A673 (cell line): ENCODE measurements at regions not wholly inside any gene's neighbourhood (a gene's known extent, or its start where the extent isn't known, plus 50 kb on each side); places are given as distances from the start of the nearest gene placed in this dataset.

ENCODE experiments used
- BruUV-seq: library from RNA; stranded (reverse); fragments of 400-500 nt; replicated peaks from 2 replicates; lab custom pipeline; 2021; lab: Mats Ljungman, UMichigan
- CTCF ChIA-PET: fragments of 300-600 bp; sonication (Branson Sonifier 250); formaldehyde crosslinking; loops from one replicate; lab custom pipeline; 2022; ENCODE audit warnings: antibody characterized with exemption; lab: Charles Lee
- POLR2A ChIA-PET: fragments of 300-600 bp; sonication (Branson Sonifier 250); formaldehyde crosslinking; loops from one replicate; lab custom pipeline; 2022; ENCODE audit warnings: antibody characterized with exemption; ENCODE audit not compliant: low non-redundant PET; lab: Charles Lee
- DNase-seq: peaks from one replicate; pipeline ENCODE4 v3.0.0-alpha.2; 2015; ENCODE audit warnings: low spot score
- H3K27ac ChIP-seq: fragments of 200-600 bp; sonication (generic); 2 replicates; pipeline ENCODE4 v1.5.1; 2016; ENCODE audit warnings: mixed run types, low read depth, mild to moderate bottlenecking, mixed read lengths, antibody characterized with exemption, low read length; ENCODE audit not compliant: poor library complexity, severe bottlenecking
- H3K27me3 ChIP-seq: fragments of 200-600 bp; sonication (generic); replicated peaks from 2 replicates; pipeline ENCODE4 v1.6.1; 2017; ENCODE audit warnings: mixed run types, low read depth, mild to moderate bottlenecking, mixed read lengths, antibody characterized with exemption, low read length; ENCODE audit not compliant: insufficient read depth, poor library complexity
- H3K36me3 ChIP-seq: fragments of 200-600 bp; sonication (generic); 2 replicates; pipeline ENCODE4 v1.6.1; 2016; ENCODE audit warnings: mixed run types, mild to moderate bottlenecking, mixed read lengths, antibody characterized with exemption, low read length; ENCODE audit not compliant: insufficient read depth, poor library complexity, severe bottlenecking
- H3K4me1 ChIP-seq: fragments of 200-600 bp; sonication (generic); 2 replicates; pipeline ENCODE4 v1.6.1; 2017; ENCODE audit warnings: mixed run types, mild to moderate bottlenecking, mixed read lengths, antibody characterized with exemption, low read length; ENCODE audit not compliant: insufficient read depth, poor library complexity, severe bottlenecking
- H3K4me3 ChIP-seq: fragments of 200-600 bp; sonication (generic); 2 replicates; pipeline ENCODE4 v1.5.1; 2016; ENCODE audit warnings: low read depth, mixed run types, mild to moderate bottlenecking, mixed read lengths, low read length; ENCODE audit not compliant: poor library complexity, severe bottlenecking
- H3K9me3 ChIP-seq: fragments of 200-600 bp; sonication (generic); 2 replicates; pipeline ENCODE4 v1.6.1; 2016; ENCODE audit warnings: mixed run types, low read depth, mild to moderate bottlenecking, mixed read lengths, antibody characterized with exemption, low read length; ENCODE audit not compliant: poor library complexity, severe bottlenecking
- EZH2 ChIP-seq: fragments of 200-600 bp; sonication (generic); IDR thresholded peaks from 2 replicates; pipeline ENCODE4 v1.6.1; 2017; ENCODE audit warnings: borderline replicate concordance, low read depth, mild to moderate bottlenecking, mixed read lengths, antibody characterized with exemption, low read length; ENCODE audit not compliant: poor library complexity, severe bottlenecking
- intact Hi-C: fragments of 100-400 bp; cut with micrococcal nuclease; formaldehyde crosslinking; loops from one replicate; pipeline ENCODE4 v1.10.0; 2022; ENCODE audit not compliant: unreplicated experiment
- TF ChIP-seq, protein P1 (sequence below): fragments of 300-800, 200-600 bp; sonication (generic); conservative IDR thresholded peaks from 2 replicates; pipeline ENCODE4 v1.5.1; 2017; ENCODE audit warnings: low read depth, mild to moderate bottlenecking, antibody characterized with exemption, low read length, moderate library complexity, mixed read lengths

DNA sequence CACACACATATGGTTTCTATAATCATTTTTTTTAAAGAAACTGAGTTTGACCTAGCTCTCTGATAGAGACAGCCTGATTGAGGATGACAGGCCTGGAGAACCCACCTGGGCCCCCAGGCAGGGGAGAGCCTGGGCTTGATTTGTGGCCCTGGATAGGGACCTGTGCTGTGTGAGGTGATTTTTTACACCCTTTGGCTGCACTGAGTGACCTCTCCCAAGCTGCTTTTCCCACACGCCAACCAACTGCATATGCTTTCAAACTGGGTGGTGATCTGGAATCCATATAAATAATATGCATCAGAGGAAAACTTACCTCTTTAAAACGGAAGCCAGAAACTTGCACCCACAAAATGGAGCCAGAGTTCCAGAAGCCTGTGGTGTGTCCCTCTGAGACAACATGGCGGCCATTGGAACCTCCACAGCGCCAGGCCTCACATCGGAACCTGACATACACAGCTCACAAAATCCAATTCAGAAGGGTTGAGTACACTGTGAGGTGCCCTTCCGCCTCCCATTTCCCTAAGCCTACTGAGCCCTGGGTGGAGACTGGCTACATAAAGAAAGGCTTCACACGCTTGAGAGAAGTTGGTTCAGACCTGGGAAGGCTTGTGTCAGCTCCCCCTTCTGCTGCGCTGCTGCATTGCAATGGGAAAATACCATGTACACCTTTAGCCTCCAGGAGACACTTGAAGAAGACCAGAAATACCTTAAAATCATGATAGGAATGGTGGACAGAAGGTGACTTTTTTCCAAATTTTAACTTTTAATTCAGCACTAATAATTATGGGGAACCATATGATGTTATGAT lies 160.7 kb downstream of the HHIPL2 start:
- intact Hi-C loops, result no loop called here
- ChIA-PET CTCF (no interaction called here), POLR2A (no interaction called here)
- BruUV-seq, result no TSS peak
- Histone ChIP-seq H3K4me1 (no peaks in the 10 kb centered on the region), H3K9me3 (no peaks in the 10 kb centered on the region), H3K27ac (no peak overlapping the region), H3K27me3 (no peaks in the 10 kb centered on the region), H3K4me3 (no peak overlapping the region), H3K36me3 (no peaks in the 10 kb centered on the region)
- no peak for DNase-seq
- TF ChIP-seq, protein P1, sequence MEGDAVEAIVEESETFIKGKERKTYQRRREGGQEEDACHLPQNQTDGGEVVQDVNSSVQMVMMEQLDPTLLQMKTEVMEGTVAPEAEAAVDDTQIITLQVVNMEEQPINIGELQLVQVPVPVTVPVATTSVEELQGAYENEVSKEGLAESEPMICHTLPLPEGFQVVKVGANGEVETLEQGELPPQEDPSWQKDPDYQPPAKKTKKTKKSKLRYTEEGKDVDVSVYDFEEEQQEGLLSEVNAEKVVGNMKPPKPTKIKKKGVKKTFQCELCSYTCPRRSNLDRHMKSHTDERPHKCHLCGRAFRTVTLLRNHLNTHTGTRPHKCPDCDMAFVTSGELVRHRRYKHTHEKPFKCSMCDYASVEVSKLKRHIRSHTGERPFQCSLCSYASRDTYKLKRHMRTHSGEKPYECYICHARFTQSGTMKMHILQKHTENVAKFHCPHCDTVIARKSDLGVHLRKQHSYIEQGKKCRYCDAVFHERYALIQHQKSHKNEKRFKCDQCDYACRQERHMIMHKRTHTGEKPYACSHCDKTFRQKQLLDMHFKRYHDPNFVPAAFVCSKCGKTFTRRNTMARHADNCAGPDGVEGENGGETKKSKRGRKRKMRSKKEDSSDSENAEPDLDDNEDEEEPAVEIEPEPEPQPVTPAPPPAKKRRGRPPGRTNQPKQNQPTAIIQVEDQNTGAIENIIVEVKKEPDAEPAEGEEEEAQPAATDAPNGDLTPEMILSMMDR, result peak; percentile 36; the same call in 1 of the 2 replicates
- TF ChIP-seq EZH2, result no peak

DNA sequence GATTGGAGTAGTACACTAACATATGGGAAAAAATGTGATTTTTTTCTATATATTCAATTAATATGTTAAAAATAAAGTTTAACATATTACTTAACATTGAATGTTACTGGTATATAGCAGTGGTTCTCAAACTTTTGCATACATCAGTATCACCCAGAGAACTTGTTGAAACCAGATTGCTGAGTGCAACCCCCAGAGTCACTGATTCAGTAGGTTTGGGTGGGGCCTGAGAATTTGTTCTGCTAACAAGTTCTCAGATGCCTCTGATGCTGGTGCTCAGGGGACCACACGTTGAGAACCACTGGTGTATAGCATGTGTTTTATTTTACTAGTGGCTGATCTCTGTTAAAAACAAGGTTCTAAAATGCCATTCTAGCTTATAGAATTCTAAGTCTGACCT lies 161.9 kb downstream of the HHIPL2 start:
- Histone ChIP-seq H3K4me1 (no peaks in the 10 kb centered on the region), H3K4me3 (no peak overlapping the region), H3K27me3 (no peaks in the 10 kb centered on the region), H3K27ac (no peak overlapping the region), H3K9me3 (no peaks in the 10 kb centered on the region), H3K36me3 (no peaks in the 10 kb centered on the region)
- ChIA-PET POLR2A (no interaction called here), CTCF (no interaction called here)
- DNase-seq, result no peak
- BruUV-seq, result no TSS peak
- no peak for TF ChIP-seq EZH2
- TF ChIP-seq, protein P1, result no peak
- intact Hi-C loops, result no loop called here

DNA sequence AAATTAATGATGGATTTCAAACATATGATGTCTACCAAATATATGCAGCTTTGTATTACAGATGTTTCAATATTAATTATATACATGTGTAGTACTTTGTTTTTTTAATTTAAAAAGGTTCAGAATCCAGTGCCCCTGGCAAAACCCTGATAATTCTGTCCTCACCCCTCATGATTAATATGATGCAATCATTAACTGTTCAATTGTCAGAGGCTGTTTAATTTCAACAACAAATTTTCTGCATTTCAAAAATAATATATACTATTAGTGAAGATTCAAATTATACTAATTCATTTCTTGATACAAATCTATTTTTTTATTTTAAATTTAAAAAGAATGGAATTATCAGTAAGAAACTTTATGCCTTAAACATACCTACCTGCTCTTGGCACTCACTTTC lies 162.6 kb downstream of the HHIPL2 start:
- CTCF ChIA-PET, result no interaction called here
- no peak overlapping the region for H3K4me3 ChIP-seq
- H3K27ac ChIP-seq, result no peak overlapping the region
- no peaks in the 10 kb centered on the region for H3K27me3 ChIP-seq
- POLR2A ChIA-PET, result no interaction called here
- no peaks in the 10 kb centered on the region for H3K36me3 ChIP-seq
- no TSS peak for BruUV-seq
- DNase-seq, result no peak
- no peaks in the 10 kb centered on the region for H3K9me3 ChIP-seq
- intact Hi-C loops, result no loop called here
- no peaks in the 10 kb centered on the region for H3K4me1 ChIP-seq
- TF ChIP-seq, protein P1, result no peak
- TF ChIP-seq EZH2, result no peak
